ENCODE measurements at regions not wholly inside any gene's neighbourhood (a gene's known extent, or its start where the extent isn't known, plus 50 kb on each side); places are given as distances from the start of the nearest gene placed in this dataset.

- no peak for TF ChIP-seq CTCF (IDR thresholded peaks at IDR 0.05; ENCODE audit: low read depth, low read length, missing control alignments)
- H3K4me3 ChIP-seq (ENCODE audit: low read depth, low read length) = no peak overlapping the region
- no peak for DNase-seq (ENCODE audit: low read depth)
Measured at GRCh38 chr1:30300669-30301068, 422.7 kb downstream of the MATN1 start.

- TF ChIP-seq CTCF (IDR thresholded peaks at IDR 0.05; ENCODE audit: low read depth, low read length, missing control alignments) = no peak
- no peak for DNase-seq (ENCODE audit: low read depth)
- no peak overlapping the region for H3K4me3 ChIP-seq (ENCODE audit: low read depth, low read length)
Measured at GRCh38 chr1:30299393-30299792, 424.0 kb downstream of the MATN1 start.

GRCh38 chr1:30295674-30296073, 427.7 kb downstream of the MATN1 start:
- no peak for DNase-seq (ENCODE audit: low read depth)
- no peak overlapping the region for H3K4me3 ChIP-seq (ENCODE audit: low read depth, low read length)
- TF ChIP-seq CTCF (IDR thresholded peaks at IDR 0.05; ENCODE audit: low read depth, low read length, missing control alignments) = no peak

- no peak overlapping the region for H3K4me3 ChIP-seq (ENCODE audit: low read depth, low read length)
- DNase-seq (ENCODE audit: low read depth) = no peak
- no peak for TF ChIP-seq CTCF (IDR thresholded peaks at IDR 0.05; ENCODE audit: low read depth, low read length, missing control alignments)
Measured at GRCh38 chr1:30295266-30295665, 428.1 kb downstream of the MATN1 start.

- no peak for DNase-seq (ENCODE audit: low read depth)
- H3K4me3 ChIP-seq (ENCODE audit: low read depth, low read length) = no peak overlapping the region
- no peak for TF ChIP-seq CTCF (IDR thresholded peaks at IDR 0.05; ENCODE audit: low read depth, low read length, missing control alignments)
Measured at GRCh38 chr1:30294508-30294907, 428.9 kb downstream of the MATN1 start.

GRCh38 chr1:30292451-30292850, 430.9 kb downstream of the MATN1 start:
- no peak overlapping the region for H3K4me3 ChIP-seq (ENCODE audit: low read depth, low read length)
- no peak for DNase-seq (ENCODE audit: low read depth)
- TF ChIP-seq CTCF (IDR thresholded peaks at IDR 0.05; ENCODE audit: low read depth, low read length, missing control alignments) = no peak

GRCh38 chr1:30291526-30291925, 431.9 kb downstream of the MATN1 start:
- no peak overlapping the region for H3K4me3 ChIP-seq (ENCODE audit: low read depth, low read length)
- DNase-seq (ENCODE audit: low read depth) = no peak
- TF ChIP-seq CTCF (IDR thresholded peaks at IDR 0.05; ENCODE audit: low read depth, low read length, missing control alignments) = no peak
